Prostate gland (tissue), 2 donors: ENCODE measurements at regions not wholly inside any gene's neighbourhood (a gene's known extent, or its start where the extent isn't known, plus 50 kb on each side); places are given as distances from the start of the nearest gene placed in this dataset.

Experiments used
- POLR2A ChIP-seq: fragments of 450-650 bp; IDR thresholded peaks from one replicate; pipeline ENCODE4 v1.6.1; 2016; ENCODE audit warnings: antibody characterized with exemption, mild to moderate bottlenecking
- TF ChIP-seq, protein P1 (sequence below), 4 experiments: fragments of 200-600 bp in 2 of 4; fragments of 450-650 bp in 2 of 4; sonication (generic) in 2 of 4; IDR thresholded peaks; 1 replicate in 3 of 4; 2 replicates in 1 of 4; pipeline ENCODE4 v1.5.1; 2016 to 2019; ENCODE audit warnings: antibody characterized with exemption in 4 of 4, mild to moderate bottlenecking in 2 of 4, moderate library complexity in 2 of 4

DNA sequence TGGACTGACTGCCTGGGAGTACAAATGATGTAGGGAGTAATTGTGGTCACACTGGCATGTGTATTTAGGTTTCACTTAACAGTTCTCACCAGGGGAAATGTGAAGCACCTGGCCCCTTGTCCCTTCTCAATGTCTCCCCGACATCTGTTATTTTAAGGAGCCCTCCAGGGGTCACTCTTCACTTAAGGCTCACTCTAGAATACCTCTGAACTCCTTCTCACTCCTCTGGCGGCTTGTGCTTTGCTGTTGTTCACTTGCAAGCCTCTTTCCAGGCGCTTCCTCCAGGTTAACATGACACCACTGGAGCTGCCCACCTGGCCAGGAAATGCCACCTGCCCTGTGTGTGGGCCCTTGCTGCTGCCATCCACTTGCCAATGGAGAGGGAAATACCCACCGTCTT is 56.5 kb upstream of the GZMB start:
- TF ChIP-seq POLR2A, result no peak
- TF ChIP-seq, protein P1, sequence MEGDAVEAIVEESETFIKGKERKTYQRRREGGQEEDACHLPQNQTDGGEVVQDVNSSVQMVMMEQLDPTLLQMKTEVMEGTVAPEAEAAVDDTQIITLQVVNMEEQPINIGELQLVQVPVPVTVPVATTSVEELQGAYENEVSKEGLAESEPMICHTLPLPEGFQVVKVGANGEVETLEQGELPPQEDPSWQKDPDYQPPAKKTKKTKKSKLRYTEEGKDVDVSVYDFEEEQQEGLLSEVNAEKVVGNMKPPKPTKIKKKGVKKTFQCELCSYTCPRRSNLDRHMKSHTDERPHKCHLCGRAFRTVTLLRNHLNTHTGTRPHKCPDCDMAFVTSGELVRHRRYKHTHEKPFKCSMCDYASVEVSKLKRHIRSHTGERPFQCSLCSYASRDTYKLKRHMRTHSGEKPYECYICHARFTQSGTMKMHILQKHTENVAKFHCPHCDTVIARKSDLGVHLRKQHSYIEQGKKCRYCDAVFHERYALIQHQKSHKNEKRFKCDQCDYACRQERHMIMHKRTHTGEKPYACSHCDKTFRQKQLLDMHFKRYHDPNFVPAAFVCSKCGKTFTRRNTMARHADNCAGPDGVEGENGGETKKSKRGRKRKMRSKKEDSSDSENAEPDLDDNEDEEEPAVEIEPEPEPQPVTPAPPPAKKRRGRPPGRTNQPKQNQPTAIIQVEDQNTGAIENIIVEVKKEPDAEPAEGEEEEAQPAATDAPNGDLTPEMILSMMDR (IDR thresholded peaks at IDR 0.05), result no peak
